ENCODE measurements at regions not wholly inside any gene's neighbourhood (a gene's known extent, or its start where the extent isn't known, plus 50 kb on each side); places are given as distances from the start of the nearest gene placed in this dataset.

DNA sequence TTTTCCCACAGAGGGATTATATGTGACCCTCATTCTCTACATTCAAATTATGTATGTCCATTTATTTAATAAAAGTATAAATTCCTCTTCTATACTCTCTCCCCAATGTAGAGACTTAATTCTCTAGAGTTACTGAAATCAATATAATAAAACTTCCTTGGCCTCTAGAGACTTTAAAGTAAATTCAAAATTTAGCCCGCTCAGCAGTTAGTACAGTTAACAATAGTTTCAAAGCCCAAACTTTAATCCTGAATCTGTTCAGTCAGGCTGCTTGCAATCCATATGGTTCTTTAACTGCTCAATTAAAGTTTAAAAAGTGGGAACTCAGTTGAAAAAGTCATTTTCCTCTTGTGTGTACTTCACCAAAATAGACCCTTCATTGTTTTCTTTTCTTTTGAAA, 2558.4 kb downstream of the ARAP2 start:
- TF ChIP-seq CTCF (IDR thresholded peaks at IDR 0.05), result no peak
- TF ChIP-seq POLR2AphosphoS5 (IDR thresholded peaks at IDR 0.05), result no peak
- no peak for TF ChIP-seq EP300 (IDR thresholded peaks at IDR 0.05)
